OCI-M1 (cell line): ENCODE measurements at regions not wholly inside any gene's neighbourhood (a gene's known extent, or its start where the extent isn't known, plus 50 kb on each side); places are given as distances from the start of the nearest gene placed in this dataset.
"Not testable (repeated sequence)": the region's sequence is repeated elsewhere in the genome, so short reads cannot be mapped to it uniquely, and the experiment has no call there.

ENCODE experiments used
- DNase-seq: peaks from one replicate; lab custom pipeline; 2025; lab: John Stamatoyannopoulos, UW

DNA sequence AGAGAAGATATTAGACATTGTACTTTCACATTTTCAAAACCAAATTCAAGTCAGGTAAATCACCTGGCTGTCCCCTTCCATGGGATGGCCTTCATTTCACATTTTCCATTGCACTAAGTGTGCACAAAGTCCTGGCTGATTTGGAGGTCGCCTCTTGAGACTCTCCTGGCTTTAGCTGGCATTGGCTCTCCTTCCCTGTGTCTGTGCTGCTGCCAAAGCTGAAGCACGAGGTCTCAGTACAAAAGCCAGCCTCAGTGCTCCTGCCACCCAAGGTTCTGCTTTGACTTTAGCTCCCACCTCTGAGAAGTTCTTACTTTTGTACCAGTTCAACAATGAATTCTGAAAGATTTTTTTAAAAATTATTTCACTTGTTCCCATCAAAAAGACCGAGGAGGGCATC is 289.2 kb upstream of the CNR1 start:
- DNase-seq = no peak

GRCh38 chr6:88454658-88455057 is 288.5 kb upstream of the CNR1 start:
- no peak for DNase-seq

DNA sequence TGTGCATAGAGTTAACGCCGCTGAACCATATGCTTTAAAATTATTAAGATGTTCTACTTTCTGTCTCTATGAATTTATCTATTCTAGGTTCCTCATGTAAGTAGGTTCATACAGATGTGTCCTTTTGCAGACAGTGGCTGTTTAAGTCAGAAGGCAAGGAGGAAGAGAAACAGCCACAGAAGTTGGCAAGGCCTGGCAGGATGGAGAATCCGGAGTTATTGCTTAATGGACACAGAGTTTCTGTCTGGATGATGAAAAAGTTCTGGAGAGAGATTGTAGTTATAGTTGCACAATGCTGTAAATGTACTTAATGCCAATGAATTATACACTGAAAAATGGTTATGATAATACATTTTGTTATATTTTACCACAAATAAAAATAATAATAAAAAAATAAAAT is 283.6 kb upstream of the CNR1 start:
- no peak for DNase-seq

GRCh38 chr6:88445188-88445965 is 279.2 kb upstream of the CNR1 start:
- DNase-seq = no peak

- peak; percentile 27 for DNase-seq
Measured at GRCh38 chr6:88443554-88443953, 277.4 kb upstream of the CNR1 start.

DNA sequence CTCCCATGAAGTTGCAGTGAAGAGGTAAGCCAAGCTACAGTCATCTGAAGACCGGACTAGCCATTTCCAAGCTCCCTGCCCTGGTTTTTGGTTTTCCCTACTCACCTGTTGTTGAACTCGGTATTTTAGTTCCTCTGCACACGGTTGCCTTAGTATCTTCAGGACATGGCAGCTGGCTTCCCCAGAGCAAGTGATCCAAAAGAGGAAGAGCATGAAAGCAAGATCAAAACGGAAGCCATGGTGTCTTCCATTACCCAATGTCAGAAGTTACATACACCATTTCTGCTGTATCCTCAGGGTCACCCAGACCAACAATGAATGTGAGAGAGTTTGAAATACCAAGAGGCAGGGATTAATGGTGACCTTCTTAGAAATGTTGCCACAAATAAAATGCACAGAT is 276.6 kb upstream of the CNR1 start:
- DNase-seq = no peak

DNA sequence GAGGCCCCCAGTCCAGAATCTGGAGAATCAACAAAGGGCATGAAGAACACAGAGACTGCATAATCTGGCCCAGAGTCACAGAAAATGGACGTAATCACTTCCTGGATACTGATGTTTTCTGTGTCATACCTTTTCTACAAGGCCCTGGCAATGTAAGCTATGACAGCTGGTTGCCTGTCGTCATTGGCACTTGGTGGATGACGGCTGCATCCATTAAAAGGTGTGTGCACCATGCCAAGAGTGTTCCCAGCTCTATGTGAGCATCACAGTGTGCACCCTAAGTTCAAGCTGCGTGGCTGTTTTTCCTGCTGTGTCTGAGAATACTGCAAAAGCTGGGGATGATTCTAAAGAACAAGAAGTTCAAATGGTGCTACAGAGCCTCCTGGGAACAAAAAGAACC is 275.2 kb upstream of the CNR1 start:
- no peak for DNase-seq

DNA sequence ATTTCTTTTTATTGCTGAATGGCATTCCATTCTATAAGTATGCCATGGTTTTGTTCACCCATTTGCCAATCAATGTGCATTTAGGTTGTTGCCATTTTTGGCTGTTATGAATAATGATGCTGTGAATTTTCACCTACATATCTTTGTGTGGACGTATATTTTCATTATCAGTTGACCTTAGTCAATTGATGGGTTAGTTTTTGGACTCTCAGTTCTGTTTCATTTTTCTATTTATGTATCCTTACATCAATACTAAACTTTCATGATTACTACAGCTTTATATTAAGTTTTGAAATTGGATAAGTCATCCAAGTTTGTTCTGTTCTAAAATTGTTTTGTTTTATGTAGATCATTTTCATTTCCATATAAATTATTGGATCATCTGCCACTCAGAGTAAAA is 261.9 kb upstream of the CNR1 start:
- no peak for DNase-seq

- no peak for DNase-seq
Measured at GRCh38 chr6:88426005-88426404, 259.9 kb upstream of the CNR1 start.

- no peak for DNase-seq
Measured at GRCh38 chr6:88422831-88423230, 256.7 kb upstream of the CNR1 start.

DNA sequence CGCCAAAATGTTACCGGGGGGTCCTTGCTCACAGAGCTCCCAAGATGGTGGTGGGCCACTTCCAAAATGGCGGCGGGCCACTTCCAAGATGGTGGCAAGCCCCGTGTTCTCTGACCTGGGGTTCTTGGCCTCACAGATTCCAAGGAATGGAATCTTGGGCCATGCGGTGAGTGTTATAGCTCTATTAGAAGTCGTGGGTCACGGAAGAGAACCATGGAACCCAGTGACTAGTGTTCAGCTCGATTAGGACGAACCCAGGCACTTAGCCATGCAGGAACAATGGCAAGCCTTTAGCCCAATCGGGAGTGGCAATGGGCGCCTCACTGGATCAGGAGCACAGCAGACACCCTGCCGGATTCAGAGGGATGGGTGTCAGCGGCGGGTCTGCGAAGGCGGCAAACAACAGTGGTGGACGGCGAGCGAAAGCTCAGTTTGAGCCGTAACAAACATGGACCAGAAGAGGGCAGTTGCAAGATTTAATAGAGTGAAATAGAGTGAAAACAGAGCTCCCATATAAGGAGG is 254.9 kb upstream of the CNR1 start:
- DNase-seq = not testable (repeated sequence)

- DNase-seq = not testable (repeated sequence)
Measured at GRCh38 chr6:88418921-88419810, 253.0 kb upstream of the CNR1 start.

- DNase-seq = not testable (repeated sequence)
Measured at GRCh38 chr6:88417361-88417760, 251.2 kb upstream of the CNR1 start.

- DNase-seq = no peak
Measured at GRCh38 chr6:88413459-88413858, 247.3 kb upstream of the CNR1 start.

- DNase-seq = not testable (repeated sequence)
Measured at GRCh38 chr6:88408355-88408754, 242.2 kb upstream of the CNR1 start.

GRCh38 chr6:88406674-88407073 is 240.5 kb upstream of the CNR1 start:
- DNase-seq = not testable (repeated sequence)

DNA sequence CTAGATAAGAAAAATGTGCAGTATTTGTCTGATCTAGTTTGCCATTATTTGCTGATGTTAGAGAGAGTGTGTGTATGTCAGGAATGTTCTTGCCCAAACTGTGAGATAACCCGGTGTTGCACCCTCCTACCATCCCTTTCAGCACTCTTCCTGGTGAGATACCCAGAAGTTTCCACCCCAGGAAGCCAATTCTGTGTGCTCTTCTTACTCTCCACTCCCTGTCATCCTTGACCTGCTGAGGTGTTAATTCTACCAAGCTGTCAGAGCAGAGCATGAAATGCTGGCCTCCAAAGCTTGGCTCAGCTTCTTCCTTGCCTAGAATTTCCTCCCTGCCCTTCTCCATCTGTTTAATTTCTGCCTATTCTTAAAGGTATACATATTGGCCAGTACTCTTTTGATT is 237.3 kb upstream of the CNR1 start:
- DNase-seq = no peak

GRCh38 chr6:88402909-88403308 is 236.8 kb upstream of the CNR1 start:
- DNase-seq = no peak

GRCh38 chr6:88390998-88391397 is 224.9 kb upstream of the CNR1 start:
- DNase-seq = not testable (repeated sequence)

DNA sequence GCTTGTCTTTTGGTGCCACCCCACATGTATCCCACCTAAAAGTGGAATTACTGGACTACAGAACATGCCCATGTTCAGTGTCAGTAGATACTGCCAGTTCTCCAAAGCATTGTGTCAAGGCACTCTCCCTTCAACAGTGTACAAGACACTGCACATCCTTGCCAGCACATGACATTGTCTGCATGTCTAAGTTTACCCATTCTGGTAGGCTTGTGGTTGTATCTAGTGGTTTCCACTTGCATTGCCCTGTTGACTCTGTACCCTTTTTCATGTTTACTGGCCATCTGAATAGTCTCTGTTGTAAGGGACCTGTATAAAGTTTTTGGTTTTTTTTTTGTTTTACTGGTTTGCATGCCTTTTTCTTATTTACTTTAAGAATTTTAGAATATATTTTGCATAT is 222.4 kb upstream of the CNR1 start:
- DNase-seq = no peak

DNA sequence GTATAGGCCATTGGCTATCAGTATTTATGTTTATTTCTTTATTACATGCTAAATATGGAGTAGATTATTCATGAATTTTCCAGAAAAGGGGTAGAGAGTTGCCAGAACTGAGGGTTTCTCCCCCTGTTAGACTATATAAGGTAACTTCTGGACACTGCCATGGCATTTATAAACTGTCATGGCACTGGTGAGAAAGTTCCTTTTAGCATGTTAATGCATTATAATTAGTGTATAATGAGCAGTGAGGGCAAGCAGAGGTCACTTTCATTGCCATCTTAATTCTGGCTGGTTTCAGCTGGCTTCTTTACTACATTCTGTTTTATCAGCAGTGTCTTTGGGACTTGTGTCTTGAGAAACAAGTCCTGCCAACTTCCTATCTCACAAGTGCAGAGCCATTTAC is 220.0 kb upstream of the CNR1 start:
- DNase-seq = no peak

- no peak for DNase-seq
Measured at GRCh38 chr6:88383183-88383582, 217.0 kb upstream of the CNR1 start.

DNA sequence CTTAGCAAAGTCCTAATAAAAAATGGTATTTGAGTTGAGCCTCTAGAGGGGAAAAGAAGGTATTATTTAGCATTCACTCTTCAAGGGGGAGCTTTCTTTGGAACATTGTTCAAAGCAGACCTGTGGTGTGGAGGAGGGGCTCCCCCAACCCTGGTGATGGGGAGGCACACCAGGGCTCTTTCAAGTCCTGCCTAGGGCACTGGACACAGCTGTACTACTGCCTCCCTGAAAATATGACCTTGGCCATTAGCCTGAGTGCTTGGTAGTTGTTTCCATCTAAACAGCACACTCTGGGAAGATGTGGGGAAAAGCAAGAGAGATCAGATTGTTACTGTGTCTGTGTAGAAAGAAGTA is 215.1 kb upstream of the CNR1 start:
- no peak for DNase-seq
